ENCODE measurements at regions not wholly inside any gene's neighbourhood (a gene's known extent, or its start where the extent isn't known, plus 50 kb on each side); places are given as distances from the start of the nearest gene placed in this dataset.
"Not testable (repeated sequence)": the region's sequence is repeated elsewhere in the genome, so short reads cannot be mapped to it uniquely, and the experiment has no call there.

DNA sequence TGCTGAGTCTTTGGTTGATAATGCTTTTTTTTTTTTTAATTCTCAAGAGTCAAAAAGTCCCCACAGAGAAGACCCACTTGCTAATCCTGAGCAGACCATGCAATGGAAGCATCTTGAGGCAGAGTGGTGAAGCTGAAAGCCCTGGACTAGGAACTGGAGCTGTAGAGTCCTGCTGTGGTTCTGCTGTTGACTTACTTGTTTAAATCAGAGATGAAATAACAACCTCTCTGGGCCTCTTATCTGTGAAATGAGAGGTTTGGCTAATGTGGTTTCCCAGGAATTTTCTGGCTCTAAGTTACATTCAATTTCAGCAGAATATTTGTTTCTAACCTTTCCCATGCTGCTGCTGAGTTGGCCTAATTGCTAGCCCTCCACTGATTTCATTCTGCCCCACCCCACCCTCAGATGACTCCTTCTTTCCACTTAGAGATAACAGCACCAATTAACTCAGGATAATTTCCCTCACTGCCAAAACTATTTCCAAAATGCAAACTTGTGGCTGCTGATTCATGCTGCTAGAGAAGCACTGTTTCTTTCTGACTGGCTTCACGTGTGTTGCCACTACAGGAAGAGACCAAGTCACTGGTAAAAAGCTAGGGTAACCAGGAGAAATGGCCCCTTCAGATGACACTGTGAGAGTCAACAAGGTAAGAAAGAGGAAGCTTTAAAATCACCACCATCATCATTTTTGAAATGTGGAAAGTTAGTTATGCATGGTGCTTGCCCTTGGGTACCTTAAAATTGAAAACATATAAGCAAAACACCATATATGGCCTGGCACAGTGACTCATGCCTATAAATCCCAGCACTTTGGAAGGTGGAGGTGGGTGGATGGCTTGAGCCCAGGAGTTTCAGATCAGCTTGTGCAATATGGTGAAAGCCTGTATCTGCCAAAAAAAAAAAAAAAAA, 326.4 kb downstream of the DCHS2 start:
- H3K27me3 ChIP-seq, result no peaks in the 10 kb centered on the region
- WGBS, 2 donors, result 4 to 34% methylated on average over 1 of the region's 1 CpG
- H3K36me3 ChIP-seq, result no peaks in the 10 kb centered on the region
- H3K4me3 ChIP-seq, result no peak overlapping the region
- no peaks in the 10 kb centered on the region for H3K9me3 ChIP-seq
- intact Hi-C loops (cut with DNase I), result no loop called here
- TF ChIP-seq, protein P1, sequence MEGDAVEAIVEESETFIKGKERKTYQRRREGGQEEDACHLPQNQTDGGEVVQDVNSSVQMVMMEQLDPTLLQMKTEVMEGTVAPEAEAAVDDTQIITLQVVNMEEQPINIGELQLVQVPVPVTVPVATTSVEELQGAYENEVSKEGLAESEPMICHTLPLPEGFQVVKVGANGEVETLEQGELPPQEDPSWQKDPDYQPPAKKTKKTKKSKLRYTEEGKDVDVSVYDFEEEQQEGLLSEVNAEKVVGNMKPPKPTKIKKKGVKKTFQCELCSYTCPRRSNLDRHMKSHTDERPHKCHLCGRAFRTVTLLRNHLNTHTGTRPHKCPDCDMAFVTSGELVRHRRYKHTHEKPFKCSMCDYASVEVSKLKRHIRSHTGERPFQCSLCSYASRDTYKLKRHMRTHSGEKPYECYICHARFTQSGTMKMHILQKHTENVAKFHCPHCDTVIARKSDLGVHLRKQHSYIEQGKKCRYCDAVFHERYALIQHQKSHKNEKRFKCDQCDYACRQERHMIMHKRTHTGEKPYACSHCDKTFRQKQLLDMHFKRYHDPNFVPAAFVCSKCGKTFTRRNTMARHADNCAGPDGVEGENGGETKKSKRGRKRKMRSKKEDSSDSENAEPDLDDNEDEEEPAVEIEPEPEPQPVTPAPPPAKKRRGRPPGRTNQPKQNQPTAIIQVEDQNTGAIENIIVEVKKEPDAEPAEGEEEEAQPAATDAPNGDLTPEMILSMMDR (IDR thresholded peaks at IDR 0.05), result no peak
- no peak for TF ChIP-seq EP300 (IDR thresholded peaks at IDR 0.05)
- no peak for TF ChIP-seq POLR2AphosphoS5 (IDR thresholded peaks at IDR 0.05)
- no peak for TF ChIP-seq POLR2A (IDR thresholded peaks at IDR 0.05)
- H3K27ac ChIP-seq, result no peak overlapping the region
- no peak for DNase-seq
- no peaks in the 10 kb centered on the region for H3K4me1 ChIP-seq

DNA sequence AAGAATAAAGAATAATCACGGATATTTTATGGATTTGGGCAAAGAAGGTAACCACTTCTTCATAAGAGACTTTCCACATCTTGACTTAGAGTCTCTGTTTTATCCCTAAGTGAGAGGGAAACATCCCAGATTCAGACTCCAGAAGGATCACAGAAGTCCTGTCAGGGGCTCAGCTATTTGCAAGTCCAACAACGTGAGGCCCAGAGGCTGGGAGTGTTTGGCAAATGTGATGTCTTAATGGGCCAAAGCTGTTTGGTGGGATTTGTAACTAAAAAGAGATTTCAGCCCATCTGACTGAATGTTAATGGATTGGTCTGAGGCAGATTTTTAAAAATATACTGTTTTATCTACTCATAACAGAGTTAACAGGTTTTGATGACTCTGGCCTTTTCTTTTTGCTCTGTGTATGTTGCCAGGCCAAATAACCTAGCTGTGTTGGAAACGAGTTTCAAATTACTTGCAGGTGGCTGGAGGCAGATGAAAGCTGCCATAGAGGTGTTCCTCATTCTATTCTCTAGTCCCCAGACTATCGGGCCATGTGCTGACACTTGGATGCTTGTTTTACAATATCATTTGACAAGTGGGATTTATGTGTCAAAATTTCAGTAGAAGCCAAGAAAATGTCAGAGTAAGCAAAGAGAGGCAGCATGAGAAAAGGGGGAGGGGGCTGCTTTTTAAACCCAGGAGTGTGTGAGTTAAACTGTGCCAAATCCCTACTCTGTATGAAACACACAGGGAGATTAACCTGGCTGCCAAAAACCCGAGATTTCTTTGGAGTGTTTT, 330.9 kb downstream of the DCHS2 start:
- no peaks in the 10 kb centered on the region for H3K4me1 ChIP-seq
- H3K4me3 ChIP-seq, result no peak overlapping the region
- no peaks in the 10 kb centered on the region for H3K9me3 ChIP-seq
- WGBS, 2 donors, result 32 to 45% methylated on average over 5 of the region's 5 CpGs
- TF ChIP-seq POLR2AphosphoS5 (IDR thresholded peaks at IDR 0.05), result no peak
- TF ChIP-seq, protein P1 (IDR thresholded peaks at IDR 0.05), result no peak
- TF ChIP-seq POLR2A (IDR thresholded peaks at IDR 0.05), result no peak
- no peak for TF ChIP-seq EP300 (IDR thresholded peaks at IDR 0.05)
- intact Hi-C loops (cut with DNase I), result no loop called here
- no peak for DNase-seq
- no peaks in the 10 kb centered on the region for H3K27me3 ChIP-seq
- no peaks in the 10 kb centered on the region for H3K36me3 ChIP-seq
- H3K27ac ChIP-seq, result no peak overlapping the region

DNA sequence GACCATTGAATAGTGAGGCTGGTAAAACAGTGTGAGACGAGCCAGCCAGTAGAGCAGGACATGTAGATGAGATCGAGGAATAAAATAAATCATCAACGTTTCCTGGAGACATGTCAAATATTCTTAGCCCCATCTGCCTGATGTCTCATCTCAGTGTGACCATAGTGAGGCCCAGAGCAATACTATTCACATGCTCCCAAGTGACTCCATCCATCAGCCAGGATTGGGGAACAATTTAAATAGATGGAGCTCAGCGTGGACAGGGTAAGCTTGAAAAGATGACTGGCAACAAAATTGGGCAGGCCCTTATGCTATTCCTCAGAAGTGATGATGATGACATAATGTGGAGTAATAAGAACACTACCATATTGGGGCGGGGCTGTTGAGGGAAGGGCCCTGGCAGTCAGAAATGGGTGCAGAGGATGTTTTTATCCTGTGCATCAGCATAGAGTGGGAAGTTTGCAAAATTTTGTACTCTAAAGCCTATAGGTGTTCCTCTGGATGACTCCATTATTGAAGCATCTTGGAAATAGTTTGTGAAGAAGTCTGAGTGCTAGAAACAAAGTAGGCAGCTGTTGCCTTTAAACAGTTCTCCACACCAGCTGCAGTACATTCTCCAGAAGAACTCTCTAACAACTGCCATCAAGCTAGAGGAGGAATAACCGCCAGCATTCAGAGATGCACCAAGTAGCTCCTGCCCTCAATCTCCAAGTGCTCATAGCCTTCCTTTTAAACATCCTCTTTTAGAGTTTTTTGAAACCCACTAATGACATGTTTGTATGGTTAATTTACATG, 333.0 kb downstream of the DCHS2 start:
- H3K9me3 ChIP-seq, result no peaks in the 10 kb centered on the region
- DNase-seq, result no peak
- no peak overlapping the region for H3K27ac ChIP-seq
- H3K36me3 ChIP-seq, result no peaks in the 10 kb centered on the region
- intact Hi-C loops (cut with DNase I), result no loop called here
- H3K27me3 ChIP-seq, result no peaks in the 10 kb centered on the region
- TF ChIP-seq POLR2A (IDR thresholded peaks at IDR 0.05) (no peak), POLR2AphosphoS5 (IDR thresholded peaks at IDR 0.05) (no peak), EP300 (IDR thresholded peaks at IDR 0.05) (no peak)
- TF ChIP-seq, protein P1 (IDR thresholded peaks at IDR 0.05), result no peak
- 64 to 66% methylated on average over 6 of the region's 6 CpGs for WGBS, 2 donors
- H3K4me3 ChIP-seq, result no peak overlapping the region
- no peaks in the 10 kb centered on the region for H3K4me1 ChIP-seq

DNA sequence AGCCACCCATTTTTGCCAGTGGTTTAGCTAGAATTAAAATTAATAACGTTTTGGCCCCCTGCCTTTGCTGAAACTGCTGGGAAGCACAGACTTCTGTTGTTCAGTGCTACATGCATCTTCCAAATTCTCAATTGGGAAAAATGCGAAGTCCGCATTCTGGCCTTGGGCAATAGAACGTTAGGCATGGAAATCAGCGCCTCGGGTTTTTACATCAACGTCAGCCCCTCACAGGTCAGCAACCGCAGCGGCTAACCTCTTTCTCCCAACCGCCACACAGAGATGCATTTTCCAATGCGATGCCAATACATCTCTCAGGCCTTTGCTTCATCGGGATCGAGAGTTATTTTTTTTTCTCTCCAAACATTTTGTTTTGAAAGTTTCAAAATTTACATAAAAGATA, 339.1 kb downstream of the DCHS2 start:
- intact Hi-C loops (cut with DNase I), result no loop called here
- Histone ChIP-seq H3K4me3 (no peak overlapping the region), H3K9me3 (no peaks in the 10 kb centered on the region), H3K4me1 (no peaks in the 10 kb centered on the region), H3K27me3 (no peaks in the 10 kb centered on the region), H3K36me3 (no peaks in the 10 kb centered on the region), H3K27ac (no peak overlapping the region)
- WGBS, 2 donors, result 89% methylated on average over 13 of the region's 13 CpGs
- no peak for TF ChIP-seq POLR2AphosphoS5 (IDR thresholded peaks at IDR 0.05)
- no peak for TF ChIP-seq POLR2A (IDR thresholded peaks at IDR 0.05)
- TF ChIP-seq, protein P1 (IDR thresholded peaks at IDR 0.05), result no peak
- no peak for TF ChIP-seq EP300 (IDR thresholded peaks at IDR 0.05)
- no peak for DNase-seq

DNA sequence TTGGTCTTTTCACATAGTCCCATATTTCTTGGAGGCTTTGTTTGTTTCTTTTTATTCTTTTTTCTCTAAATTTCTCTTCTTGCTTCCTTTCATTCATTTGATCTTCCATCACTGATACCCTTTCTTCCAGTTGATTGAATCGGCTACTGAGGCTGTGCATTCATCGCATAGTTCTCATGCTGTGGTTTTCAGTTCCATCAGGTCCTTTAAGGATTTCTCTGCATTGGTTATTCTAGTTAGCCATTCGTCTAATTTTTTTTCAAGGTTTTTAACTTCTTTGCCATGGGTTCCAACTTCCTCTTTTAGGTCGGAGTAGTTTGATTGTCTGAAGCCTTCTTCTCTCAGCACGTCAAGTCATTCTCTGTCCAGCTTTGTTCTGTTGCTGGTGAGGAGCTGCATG, 342.4 kb downstream of the DCHS2 start:
- H3K27ac ChIP-seq; H3K9me3 ChIP-seq; H3K4me1 ChIP-seq; DNase-seq; intact Hi-C loops (cut with DNase I); H3K36me3 ChIP-seq; H3K4me3 ChIP-seq; H3K27me3 ChIP-seq: not testable (repeated sequence)
- WGBS, 2 donors, result 71 to 84% methylated on average over 5 of the region's 5 CpGs

Measured in sigmoid colon (tissue), 6 donors.